Left lung (tissue), 4 donors: ENCODE measurements at regions not wholly inside any gene's neighbourhood (a gene's known extent, or its start where the extent isn't known, plus 50 kb on each side); places are given as distances from the start of the nearest gene placed in this dataset.
"Not testable (repeated sequence)": the region's sequence is repeated elsewhere in the genome, so short reads cannot be mapped to it uniquely, and the experiment has no call there.

Experiments used
- ATAC-seq: fragments of 200-7000 bp; cut with Tn5 transposase; one replicate; pipeline ENCODE4 v1.9.1; 2020; ENCODE audit warnings: moderate library complexity
- DNase-seq, 4 donors: peaks; one replicate each; pipeline ENCODE4 v3.0.0-alpha.2; 2013 to 2020
- H3K27ac ChIP-seq, 2 donors: fragments of 200-600 bp; sonication (generic) in 1 of 2; one replicate each; pipeline versions ENCODE4 v1.5.0 to v1.8.0; 2020 to 2021
- H3K27me3 ChIP-seq, 2 donors: fragments of 200-600 bp; sonication (generic) in 1 of 2; one replicate each; pipeline versions ENCODE4 v1.5.0 to v1.8.0; 2020 to 2021
- H3K36me3 ChIP-seq, 2 donors: fragments of 200-600 bp; sonication (generic) in 1 of 2; one replicate each; pipeline versions ENCODE4 v1.5.0 to v1.8.0; 2020 to 2021
- H3K4me1 ChIP-seq, 2 donors: fragments of 200-600 bp; one replicate each; pipeline ENCODE4 v1.8.0; 2021
- H3K4me3 ChIP-seq, 2 donors: fragments of 200-600 bp; sonication (generic) in 1 of 2; one replicate each; pipeline versions ENCODE4 v1.5.0 to v1.8.0; 2020 to 2021; ENCODE audit warnings: mild to moderate bottlenecking in 1 of 2
- H3K9me3 ChIP-seq, 2 donors: fragments of 200-600 bp; sonication (generic) in 1 of 2; one replicate each; pipeline versions ENCODE4 v1.5.0 to v1.8.0; 2020 to 2021
- CTCF ChIP-seq, 2 donors: fragments of 200-600 bp; sonication (generic) in 1 of 2; IDR thresholded peaks; one replicate each; pipeline versions ENCODE4 v1.5.0 to v1.8.0; 2021; ENCODE audit warnings: antibody characterized with exemption in 2 of 2
- intact Hi-C, 2 donors: fragments of 100-400 bp; cut with DNase I; formaldehyde crosslinking; loops; one replicate each; pipeline versions ENCODE4 v1.11.2 to v1.14.2; 2022
- donor health status: DM: no; HTN: yes; CAD: no.
- donor health status: DM: no; HTN: no; CAD: no.

GRCh38 chr2:109722026-109722425, 72.1 kb upstream of the RGPD5 start:
- intact Hi-C loops = no loop called here
- DNase-seq (peak in 1 of 4 donors; percentile 59), ATAC-seq (peak; percentile 73)
- Histone ChIP-seq H3K4me1 (no peaks in the 10 kb centered on the region), H3K4me3 (no peak overlapping the region), H3K27me3 (no peaks in the 10 kb centered on the region), H3K9me3 (no peaks in the 10 kb centered on the region), H3K27ac (no peak overlapping the region), H3K36me3 (no peaks in the 10 kb centered on the region)
- TF ChIP-seq CTCF (IDR thresholded peaks at IDR 0.05) = no peak

- DNase-seq, H3K36me3 ChIP-seq, H3K4me1 ChIP-seq, H3K4me3 ChIP-seq, intact Hi-C loops, ATAC-seq, H3K27me3 ChIP-seq, H3K9me3 ChIP-seq, H3K27ac ChIP-seq: not testable (repeated sequence)
Measured at GRCh38 chr2:109722640-109723039, 71.5 kb upstream of the RGPD5 start.

- H3K4me1 ChIP-seq, H3K36me3 ChIP-seq, intact Hi-C loops, H3K27me3 ChIP-seq, DNase-seq, H3K27ac ChIP-seq, H3K9me3 ChIP-seq, H3K4me3 ChIP-seq, ATAC-seq: not testable (repeated sequence)
Measured at GRCh38 chr2:109723153-109723552, 71.0 kb upstream of the RGPD5 start.

- no peak for ATAC-seq
- intact Hi-C loops = no loop called here
- Histone ChIP-seq H3K27ac (no peak overlapping the region), H3K4me3 (no peak overlapping the region), H3K27me3 (no peaks in the 10 kb centered on the region), H3K9me3 (no peaks in the 10 kb centered on the region), H3K4me1 (no peaks in the 10 kb centered on the region), H3K36me3 (no peaks in the 10 kb centered on the region)
- no peak for TF ChIP-seq CTCF (IDR thresholded peaks at IDR 0.05)
- DNase-seq = no peak
Measured at GRCh38 chr2:109724533-109725460, 69.3 kb upstream of the RGPD5 start.

GRCh38 chr2:109726379-109727270, 67.5 kb upstream of the RGPD5 start:
- H3K9me3 ChIP-seq = no peaks in the 10 kb centered on the region
- intact Hi-C loops = no loop called here
- no peaks in the 10 kb centered on the region for H3K4me1 ChIP-seq
- no peak overlapping the region for H3K27ac ChIP-seq
- ATAC-seq = no peak
- DNase-seq = no peak
- no peaks in the 10 kb centered on the region for H3K36me3 ChIP-seq
- TF ChIP-seq CTCF (IDR thresholded peaks at IDR 0.05) = no peak
- no peaks in the 10 kb centered on the region for H3K27me3 ChIP-seq
- no peak overlapping the region for H3K4me3 ChIP-seq

GRCh38 chr2:109727929-109728447, 66.1 kb upstream of the RGPD5 start:
- ATAC-seq (no peak), DNase-seq (no peak)
- TF ChIP-seq CTCF (IDR thresholded peaks at IDR 0.05) = no peak
- Histone ChIP-seq H3K36me3 (no peaks in the 10 kb centered on the region), H3K4me3 (no peak overlapping the region), H3K4me1 (no peaks in the 10 kb centered on the region), H3K27me3 (no peaks in the 10 kb centered on the region), H3K9me3 (no peaks in the 10 kb centered on the region), H3K27ac (no peak overlapping the region)
- intact Hi-C loops = no loop called here

GRCh38 chr2:109733746-109734145, 60.4 kb upstream of the RGPD5 start:
- H3K4me1 ChIP-seq, H3K27ac ChIP-seq, H3K9me3 ChIP-seq, ATAC-seq, H3K36me3 ChIP-seq, H3K27me3 ChIP-seq, H3K4me3 ChIP-seq: not testable (repeated sequence)
- peak in 1 of 4 donors; percentile 45 for DNase-seq
- intact Hi-C loops = loop anchor here in 1 of 2 donors (5.0 kb wide), 1 partner anchor 181 kb away; no protein-coding TSS in a partner anchor
